Left kidney (tissue), 1 donor: ENCODE measurements at regions not wholly inside any gene's neighbourhood (a gene's known extent, or its start where the extent isn't known, plus 50 kb on each side); places are given as distances from the start of the nearest gene placed in this dataset.

Experiments used
- DNase-seq: peaks from one replicate; pipeline ENCODE4 v3.0.0-alpha.2; 2013

DNA sequence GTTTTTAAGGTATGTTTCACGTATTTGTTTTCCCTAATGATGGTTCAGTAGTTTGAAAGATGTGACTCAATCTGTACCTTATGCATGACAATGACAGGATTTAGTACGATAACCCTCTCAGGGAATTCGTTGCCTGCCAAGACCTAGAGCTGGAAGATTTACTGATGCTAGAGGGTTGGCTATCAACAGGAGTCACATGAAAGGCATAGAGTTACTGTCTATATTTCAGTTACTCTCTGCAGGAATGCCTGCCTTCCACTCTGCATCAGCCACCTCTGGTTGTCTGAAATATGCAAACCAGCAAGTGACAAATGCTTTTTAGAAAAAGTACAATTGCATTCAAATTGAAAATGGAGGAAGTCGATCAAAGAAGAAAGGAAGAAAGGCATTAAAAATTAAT lies 276.3 kb upstream of the RAG2 start:
- no peak for DNase-seq

DNA sequence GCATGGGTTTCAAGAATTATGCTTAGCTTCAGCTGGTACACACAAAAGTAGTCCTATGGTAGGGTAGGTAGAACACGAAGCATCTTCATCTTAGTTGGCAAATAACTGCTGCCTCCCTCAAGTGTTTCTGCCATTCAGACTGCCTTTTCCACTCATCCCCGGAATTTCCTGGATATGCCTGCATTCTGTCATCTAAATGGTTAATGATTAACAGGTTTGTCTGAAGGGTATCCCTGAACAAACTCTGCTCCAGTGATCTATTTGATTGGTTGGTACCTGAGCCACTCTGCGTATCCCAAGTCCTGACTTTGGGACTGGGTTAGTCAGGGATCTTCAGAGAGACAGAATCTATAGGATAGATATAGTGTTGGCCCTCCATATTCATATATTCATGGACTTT lies 272.3 kb upstream of the RAG2 start:
- no peak for DNase-seq

DNA sequence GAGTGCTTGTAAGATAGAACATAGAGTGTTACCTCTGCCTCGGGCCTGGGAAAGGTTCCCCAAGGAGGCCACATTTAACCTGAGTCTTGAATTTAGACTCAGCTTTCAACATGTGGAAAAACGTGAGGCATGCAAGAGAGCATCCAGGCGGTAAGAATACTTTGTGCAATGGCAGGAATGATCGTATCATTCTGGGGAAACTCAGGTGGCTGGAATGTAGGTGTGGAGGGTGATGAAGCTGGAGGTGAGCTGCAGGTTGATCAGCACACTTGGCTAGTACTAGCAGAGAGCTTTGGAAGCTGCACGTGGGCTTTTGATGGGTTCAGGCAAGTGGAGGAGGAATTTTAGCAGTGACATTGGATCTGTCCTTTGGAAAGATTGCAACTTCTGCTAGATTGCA lies 270.3 kb upstream of the RAG2 start:
- no peak for DNase-seq

DNA sequence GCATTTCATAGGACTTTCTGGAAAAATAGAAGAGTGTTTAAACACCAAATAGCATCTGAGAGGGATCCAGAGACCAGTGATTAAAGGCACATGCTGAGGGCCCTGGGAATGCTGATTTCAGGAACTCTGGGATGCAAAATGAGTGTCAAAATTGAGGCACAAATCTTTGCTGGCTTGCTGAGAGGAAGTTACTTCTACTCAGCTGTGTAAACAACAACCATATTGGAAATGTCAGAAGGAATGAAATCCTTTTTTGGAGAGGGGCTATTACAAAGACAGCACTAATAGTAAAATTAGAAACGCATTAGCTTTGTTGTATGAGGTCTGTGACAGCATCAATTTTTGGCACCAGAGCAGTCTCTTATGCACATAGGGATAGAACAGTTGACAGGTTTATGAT lies 267.8 kb upstream of the RAG2 start:
- DNase-seq: no peak

DNA sequence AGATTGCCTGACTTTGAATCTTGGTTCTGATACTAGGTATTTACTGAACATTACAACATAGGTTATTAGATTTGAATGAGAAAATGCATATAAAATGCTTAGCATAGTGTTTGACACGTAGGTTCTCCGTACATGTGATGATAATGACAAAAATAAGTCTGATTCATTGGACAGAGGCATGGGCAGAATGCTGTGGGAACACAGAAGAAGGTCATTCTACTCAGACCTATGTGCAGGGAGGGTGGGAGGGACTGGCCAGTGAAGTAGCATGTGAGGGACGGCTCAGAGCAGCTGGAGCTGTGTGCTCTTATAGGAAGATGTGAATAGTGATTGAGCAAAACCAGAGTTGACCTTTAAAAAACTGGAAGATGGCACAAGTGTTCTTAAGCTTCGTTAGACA lies 256.8 kb upstream of the RAG2 start:
- DNase-seq: no peak

DNA sequence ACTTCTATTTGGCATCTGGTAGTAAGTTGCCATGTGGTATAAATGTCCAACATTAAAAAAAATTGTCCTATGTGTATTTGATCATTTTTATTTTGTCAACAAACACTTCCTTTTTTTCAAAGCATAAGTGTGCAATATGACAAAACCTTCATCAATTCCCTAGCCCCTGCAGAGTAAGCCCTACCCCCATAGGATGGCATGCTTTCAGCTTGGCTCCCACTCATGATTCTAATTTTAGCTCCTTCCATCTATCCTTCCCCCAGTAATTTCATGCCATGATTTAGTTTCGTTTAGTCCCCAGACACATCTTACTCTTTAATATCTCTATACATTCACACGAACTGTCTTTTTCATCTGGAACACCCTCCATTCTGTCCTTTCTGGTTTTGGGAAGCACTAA lies 250.6 kb upstream of the RAG2 start:
- DNase-seq: no peak

DNA sequence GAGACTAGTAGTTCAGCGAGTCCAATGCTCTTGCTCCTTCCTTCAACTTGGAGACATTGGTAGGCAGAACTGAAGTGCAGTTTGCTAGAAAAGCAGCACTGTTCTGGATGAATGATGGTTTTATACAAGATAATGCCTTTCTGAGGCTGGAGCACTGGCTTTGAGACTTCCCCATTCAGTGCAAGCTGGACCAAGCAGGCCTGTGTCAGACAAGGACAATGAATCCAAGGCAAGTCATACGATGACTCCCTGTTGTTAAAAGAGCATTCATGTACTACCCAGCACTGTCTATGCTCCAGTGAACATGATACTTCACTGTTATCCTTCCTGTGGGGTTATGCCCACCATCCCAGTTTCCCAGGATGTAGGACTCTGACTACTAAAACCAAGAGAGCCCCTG lies 242.3 kb upstream of the RAG2 start:
- no peak for DNase-seq

DNA sequence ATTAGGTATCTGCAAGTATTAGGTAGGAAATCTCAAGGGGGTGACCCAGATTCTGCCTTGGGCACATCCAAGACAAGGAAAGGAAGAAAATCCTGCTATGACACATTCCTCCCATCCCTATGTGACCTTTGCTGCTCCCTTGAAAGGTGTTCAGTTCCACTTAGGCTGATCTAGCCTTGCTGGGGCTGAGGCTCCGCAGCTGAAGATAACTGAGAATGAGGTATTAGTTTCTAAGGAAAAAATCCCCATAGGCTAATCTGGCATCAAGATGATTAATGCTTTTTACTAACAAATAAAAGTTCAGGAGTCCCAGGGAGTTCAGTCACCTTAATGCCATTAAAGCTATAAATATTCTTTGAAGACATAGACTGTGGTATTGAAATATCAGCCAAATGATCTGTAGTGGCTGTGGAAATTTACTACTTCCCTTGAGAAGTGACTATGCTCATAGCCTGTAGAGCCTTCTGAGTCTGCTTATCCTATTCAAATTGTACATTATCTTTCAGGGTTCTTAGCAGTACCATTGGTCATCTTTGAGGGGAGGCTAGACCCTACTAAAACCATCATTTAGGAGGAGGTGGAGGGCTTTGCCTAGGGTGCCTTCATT lies 239.9 kb upstream of the RAG2 start:
- DNase-seq: no peak

DNA sequence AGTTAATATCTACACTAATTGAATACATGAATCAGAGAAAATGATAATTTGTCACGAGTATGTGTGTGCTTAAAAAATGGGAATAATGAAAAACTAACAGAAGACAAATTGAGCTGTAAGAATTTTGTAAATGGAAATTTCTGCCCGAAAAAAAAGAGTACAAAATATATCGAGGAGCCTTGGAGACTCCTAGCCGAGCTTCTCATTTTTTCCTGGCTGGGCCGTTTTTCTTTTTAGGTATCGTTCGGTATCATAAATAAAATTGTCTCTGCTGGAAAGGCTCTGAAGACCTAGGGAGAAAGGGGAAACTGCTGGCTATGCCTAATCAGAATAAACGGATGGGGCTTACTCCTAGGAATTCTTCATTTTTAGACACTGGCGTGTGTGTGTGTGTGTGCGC lies 227.2 kb upstream of the RAG2 start:
- no peak for DNase-seq

DNA sequence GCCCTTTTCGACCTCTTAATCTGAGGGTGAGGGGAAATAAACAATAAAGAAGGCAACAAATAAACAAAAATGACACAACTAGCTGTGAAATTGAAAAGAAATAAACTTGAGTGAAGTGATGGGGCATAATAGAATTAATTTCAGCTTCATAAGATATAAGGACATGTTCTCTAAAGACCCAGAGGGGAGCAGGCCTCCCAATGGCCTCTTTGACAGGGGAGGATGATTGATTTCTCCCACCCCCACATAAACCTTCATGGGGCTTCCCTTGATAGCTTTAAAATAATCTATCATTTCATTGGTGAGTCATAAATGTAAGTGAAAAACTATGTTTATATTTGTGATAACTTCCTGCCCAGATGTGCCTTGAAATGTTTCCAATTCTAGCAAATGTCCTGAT lies 226.3 kb upstream of the RAG2 start:
- DNase-seq: no peak

DNA sequence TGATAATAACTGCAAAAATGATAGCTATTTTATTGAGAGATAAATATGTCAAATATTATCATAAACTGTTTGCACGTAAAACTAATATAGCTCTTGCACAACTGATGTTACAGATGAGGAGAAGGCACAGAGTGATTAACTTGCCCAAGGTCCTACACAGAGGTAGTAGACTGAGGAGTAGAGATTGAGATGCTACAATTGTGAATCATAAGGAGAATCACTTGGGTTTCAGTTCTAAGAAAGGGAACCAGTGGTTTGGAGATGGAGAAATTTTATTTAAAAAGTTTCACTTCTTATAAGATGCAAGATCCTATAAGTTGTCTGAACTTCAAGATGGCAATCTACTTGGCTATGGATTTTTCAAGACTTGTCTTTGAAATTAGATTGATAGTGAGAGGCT lies 224.8 kb upstream of the RAG2 start:
- DNase-seq: no peak

DNA sequence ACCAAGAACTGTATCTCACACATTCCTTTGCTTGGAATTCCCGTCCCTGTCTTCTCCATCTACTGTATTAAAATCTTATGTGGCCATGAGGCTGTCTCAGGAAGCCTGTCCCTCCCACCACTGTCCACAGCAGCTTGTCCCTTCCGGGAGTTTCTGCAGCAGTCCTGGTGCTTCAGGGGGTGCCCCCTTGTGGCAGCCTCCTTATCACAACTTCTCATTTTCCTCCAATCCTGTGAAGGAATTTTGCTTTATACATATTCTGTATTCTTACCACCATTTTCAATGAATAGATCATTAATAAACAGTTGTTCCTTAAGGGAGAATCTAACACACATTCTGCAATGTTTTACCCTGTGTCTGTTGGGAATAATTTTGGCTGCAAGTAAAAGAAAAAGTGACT lies 220.4 kb upstream of the RAG2 start:
- DNase-seq: no peak

DNA sequence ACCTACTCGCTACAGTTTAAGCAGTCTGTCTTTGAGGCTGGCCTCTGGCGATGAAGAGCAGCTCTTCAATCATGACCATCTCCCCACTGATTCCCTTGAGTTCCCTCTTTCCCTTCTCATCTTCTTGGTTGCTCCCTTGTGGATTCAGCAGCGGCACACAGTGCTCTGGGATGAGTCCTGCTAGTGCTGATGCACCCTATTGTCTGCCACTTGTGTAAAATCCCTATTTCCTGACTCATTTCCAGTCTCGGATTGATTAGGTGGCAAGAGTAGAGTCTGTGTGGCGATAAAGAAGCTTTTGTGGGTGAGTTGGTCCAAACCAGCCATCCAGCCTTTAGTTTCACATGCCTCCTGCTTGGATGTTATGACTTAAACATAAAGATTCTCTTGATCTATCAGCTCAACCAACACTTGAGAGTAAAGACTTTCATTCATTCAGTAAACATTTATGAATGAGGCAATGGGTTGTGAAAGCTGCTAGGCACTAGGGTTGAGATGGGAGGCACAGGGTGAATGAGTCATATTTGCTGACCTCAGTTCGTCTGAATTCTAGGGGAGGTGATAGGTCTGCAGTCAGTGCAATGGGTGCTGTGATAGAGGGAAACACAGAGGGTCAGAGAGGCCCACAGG lies 219.4 kb upstream of the RAG2 start:
- DNase-seq: no peak

DNA sequence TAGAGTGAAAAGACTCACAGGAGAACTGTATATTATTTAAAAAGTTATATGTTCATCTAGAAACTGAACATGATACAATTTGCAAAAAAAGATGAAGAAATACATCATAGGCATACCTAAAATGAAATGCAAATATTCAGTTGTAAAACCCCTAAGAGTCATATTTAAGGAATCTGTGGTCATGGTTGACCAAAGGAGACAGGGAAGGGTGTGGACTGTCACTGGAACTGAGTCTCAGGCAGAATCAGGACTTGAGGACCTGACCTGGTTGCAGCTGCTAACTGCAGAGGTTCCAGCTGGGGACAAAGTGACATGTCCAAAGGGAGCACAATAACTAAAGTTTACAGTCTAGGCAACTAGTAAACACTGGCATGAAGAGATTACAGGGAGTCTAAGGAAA lies 211.3 kb upstream of the RAG2 start:
- DNase-seq: no peak

DNA sequence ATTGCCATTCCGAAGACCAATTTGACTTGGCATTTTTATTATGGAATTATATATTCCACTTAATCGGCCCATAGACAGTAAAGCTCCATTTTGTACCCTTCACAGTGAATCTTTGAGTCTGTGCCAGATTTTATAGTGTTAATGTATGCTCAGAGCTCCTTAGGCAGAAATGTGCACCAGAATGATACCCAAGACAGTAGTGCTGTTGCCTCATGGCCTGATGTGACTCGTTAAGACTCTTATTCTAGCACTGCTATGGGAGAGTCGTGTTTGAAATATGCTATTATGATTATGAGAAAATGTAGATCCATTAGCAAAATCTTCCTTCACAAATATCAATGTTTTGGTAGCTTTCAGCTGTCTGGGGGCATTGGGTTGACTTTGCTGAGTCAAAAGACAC lies 209.8 kb upstream of the RAG2 start:
- no peak for DNase-seq

DNA sequence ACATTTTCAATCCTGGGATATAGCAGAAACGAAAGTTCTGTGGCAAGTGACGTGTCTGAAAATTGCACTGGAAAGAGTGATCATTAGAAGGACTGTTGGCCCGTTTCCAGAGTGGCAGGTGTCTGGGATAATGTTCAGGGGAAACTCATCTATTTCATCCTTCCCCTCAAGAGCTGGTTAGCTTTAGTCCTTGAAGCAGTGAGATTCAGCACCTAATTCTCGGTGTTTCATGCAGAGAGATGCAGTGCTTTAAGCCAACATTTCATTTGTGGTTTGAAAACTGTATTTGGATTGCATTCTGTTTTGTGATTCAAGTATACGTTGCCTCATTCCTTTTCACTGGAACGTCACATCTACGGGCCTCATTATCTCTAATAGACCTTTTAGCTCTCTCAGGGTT lies 205.0 kb upstream of the RAG2 start:
- DNase-seq: no peak

DNA sequence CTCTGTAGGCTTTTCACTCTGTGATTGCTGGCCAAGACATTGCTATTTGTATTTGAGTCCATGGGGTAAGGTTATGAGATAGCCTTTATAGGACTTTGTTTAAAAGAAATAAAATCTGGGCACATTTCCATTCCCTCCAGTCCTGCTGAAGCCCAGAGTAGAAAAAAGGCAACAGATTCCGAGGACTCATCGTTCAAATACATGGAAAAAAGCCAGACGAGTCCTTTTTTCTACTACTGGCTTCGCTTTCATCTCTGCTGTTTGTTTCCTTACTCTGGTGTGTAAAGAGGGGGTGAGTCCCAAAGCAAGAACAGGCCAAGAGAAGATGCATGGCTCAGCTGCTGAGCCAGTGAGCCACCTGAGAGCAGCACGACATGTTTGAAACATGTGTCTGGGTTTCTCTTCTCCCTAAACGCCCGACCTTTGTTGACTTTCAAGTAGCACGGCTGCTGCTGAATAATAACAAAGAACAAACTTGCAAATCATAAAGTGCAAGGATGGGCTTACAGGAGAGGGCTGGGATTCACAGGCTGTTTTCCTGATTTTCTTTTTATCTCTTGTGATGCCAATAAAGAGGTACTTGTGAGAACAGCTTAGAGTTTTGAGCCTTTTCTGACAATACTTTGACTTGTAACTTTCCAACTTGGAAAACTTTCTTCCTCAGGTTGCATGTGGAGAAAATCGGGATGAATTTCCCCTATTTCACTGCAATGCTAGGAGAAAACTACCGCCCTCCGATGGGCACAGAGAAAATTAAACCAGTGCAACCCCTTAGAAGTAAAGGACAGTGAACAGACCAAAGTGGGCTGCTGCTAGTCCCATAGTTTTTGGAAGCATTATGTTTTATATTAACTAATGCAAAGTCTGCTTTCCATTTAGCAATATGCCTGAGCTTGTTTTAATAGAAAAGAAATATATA lies 195.2 kb upstream of the RAG2 start:
- DNase-seq: no peak

DNA sequence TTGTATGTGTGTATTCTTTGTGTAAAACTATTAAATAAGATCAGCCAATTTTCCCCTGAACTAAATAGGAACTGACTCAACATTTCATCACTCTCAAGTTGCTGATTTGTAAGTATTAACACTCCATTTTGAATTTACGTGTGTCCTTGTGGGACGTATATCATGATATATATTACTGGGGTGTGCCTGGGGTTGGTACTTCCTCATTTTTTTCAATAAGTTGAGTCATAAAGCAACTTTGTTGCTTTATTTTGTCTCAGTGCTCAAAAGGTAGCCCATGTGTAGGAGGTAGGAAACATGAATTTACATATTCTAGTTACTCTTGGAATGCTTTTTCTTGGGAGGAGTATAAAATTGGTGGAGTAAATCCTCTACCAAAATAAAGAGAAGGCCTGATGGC lies 193.9 kb upstream of the RAG2 start:
- no peak for DNase-seq

DNA sequence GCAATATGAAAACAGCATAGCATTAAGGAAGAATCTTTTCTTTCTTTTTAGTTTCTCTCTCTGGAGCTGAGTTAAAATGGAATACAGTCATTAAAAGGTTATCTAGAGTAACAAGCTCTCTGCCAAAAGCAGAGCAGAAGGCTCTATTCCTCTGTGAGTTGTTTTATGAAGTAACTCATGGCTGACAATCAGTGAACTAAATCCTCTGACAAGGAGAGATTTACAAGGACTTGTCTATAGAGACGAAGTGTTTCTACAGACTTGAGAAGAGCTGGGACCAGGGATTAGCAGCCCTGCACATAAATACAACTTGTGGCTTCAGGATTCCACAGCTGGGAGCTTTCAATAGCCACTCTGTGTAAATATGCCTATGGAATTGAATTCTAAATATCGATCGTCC lies 192.5 kb upstream of the RAG2 start:
- no peak for DNase-seq

DNA sequence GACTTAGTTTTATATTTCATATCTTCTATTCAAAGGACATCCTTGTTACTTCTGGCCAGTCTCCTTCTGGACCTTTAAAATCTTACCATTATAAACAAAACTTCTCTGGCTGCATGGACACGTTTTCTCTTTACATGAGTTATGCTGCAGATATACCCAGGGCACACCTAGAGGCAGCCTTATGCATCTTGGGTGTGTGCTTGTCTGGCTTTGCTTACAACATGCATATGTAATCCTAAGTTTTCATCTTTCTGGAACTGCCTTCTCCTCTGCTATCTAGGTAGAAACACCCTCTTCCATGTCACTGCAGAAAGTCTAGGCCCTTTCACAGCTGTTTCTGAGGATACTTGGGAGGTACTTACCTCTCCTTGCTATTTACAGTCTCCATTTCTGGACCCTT lies 185.8 kb upstream of the RAG2 start:
- DNase-seq: no peak

DNA sequence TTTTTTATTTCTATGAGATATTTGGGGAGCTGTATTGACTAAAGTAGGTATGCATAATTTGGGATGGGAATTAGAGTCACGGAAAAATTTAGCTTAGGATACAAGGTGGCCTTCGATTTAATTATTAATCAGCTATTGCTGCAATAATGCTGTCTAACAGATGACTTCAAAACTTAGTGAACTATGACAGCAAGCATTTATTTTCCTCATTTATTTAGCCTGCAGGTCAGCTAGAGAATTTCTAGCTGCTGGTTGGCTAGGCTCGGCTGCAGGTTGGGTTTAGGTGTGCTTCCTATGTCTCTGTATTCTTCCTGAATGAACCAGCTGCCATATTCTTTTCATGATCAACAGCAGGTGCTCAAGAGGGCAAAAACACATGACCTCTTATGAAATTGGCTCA lies 181.8 kb upstream of the RAG2 start:
- DNase-seq: no peak

DNA sequence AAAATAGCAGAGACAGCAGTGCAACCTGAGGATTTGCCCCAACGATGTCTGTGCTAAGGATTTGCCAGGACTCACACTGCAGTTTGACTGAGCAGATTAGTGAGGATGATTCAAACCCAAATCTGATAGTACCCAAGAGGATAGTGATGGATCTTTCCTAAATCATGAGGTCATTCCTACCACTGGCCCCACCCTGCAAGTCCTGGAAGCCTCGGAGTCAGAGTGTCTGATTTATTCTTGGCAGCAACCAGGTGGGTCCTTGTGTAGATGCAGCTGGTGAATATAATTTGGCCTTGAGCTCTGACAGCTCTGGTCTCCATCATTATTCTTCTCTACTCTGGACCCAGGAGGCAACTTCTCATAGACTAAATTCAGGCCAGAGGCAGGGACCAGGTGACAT lies 179.3 kb upstream of the RAG2 start:
- no peak for DNase-seq

DNA sequence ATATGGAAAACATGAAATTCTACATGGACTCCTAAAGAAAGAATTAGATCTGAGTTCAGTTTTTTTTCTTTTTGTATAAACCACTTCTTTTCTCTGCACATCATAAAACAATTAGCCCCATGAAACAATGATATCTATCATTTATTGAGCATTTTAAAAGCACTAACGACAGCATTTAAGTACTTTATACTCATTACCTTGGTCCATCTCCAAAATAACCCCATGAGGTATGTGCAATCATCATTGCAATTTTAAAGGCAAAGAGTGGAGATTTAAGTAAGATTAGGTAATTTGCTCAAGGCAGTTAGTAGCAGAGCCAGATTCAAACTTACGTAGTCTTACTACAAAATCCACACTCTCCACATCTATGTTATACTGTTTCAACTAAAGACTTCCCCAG lies 177.7 kb upstream of the RAG2 start:
- no peak for DNase-seq

DNA sequence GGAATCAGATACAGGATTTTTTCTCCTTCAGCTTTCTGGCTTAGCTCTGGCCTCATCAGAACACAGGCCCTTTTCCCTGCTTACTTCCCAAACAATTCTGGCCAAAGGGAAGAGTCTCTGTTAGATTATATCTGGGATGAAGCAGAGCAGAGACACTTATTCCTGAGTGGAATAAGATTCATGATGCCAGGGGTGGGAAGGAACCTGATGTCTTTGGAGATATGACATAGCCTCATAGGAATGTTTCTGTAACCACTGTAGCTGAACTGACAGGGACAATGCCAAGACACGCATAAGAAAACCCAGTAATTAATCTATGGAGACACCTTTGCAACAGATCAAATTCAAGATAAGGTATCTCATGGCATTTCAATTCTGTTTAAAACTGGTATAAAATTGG lies 177.1 kb upstream of the RAG2 start:
- no peak for DNase-seq
